Heart right ventricle (tissue), 16 donors: ENCODE measurements at regions not wholly inside any gene's neighbourhood (a gene's known extent, or its start where the extent isn't known, plus 50 kb on each side); places are given as distances from the start of the nearest gene placed in this dataset.
A peak's percentile ranks its signal among the peaks of the same experiment; 100 is the strongest.

Experiments used
- ATAC-seq, 8 donors: fragments of 200-7000 bp; cut with Tn5 transposase; one replicate each; pipeline ENCODE4 v1.9.1; 2020; ENCODE audit warnings: mild to moderate bottlenecking in 8 of 8, moderate library complexity in 8 of 8, moderate number of reproducible peaks in 1 of 8
- DNase-seq, 2 donors: peaks; one replicate each; pipeline ENCODE4 v3.0.0-alpha.2; 2020
- H3K27ac ChIP-seq, 10 donors: fragments of 200-600 bp; sonication (generic) in 2 of 10; one replicate each; pipeline versions ENCODE4 v1.5.0 to v1.8.0; 2020 to 2022; ENCODE audit warnings: mild to moderate bottlenecking in 3 of 10
- H3K27me3 ChIP-seq, 7 donors: fragments of 200-600 bp; one replicate each; pipeline ENCODE4 v1.8.0; 2021 to 2022; ENCODE audit warnings: mild to moderate bottlenecking in 2 of 7
- H3K36me3 ChIP-seq, 9 donors: fragments of 200-600 bp; sonication (generic) in 1 of 9; one replicate each; pipeline versions ENCODE4 v1.5.0 to v1.8.0; 2020 to 2022; ENCODE audit warnings: mild to moderate bottlenecking in 2 of 9
- H3K4me1 ChIP-seq, 9 donors: fragments of 200-600 bp; sonication (generic) in 1 of 9; one replicate each; pipeline versions ENCODE4 v1.5.0 to v1.8.0; 2020 to 2022; ENCODE audit warnings: mild to moderate bottlenecking in 4 of 9
- H3K4me3 ChIP-seq, 10 donors: fragments of 200-600 bp; sonication (generic) in 2 of 10; one replicate each; pipeline versions ENCODE4 v1.5.0 to v1.8.0; 2020 to 2022; ENCODE audit warnings: mild to moderate bottlenecking in 7 of 10, moderate library complexity in 2 of 10
- H3K9me3 ChIP-seq, 11 donors: fragments of 200-600 bp in 10 of 11; sonication (generic) in 2 of 11; one replicate each; pipeline versions ENCODE4 v1.5.0 to v1.8.0; 2013 to 2022; ENCODE audit warnings: mild to moderate bottlenecking in 2 of 11, control low read depth in 1 of 11, moderate library complexity in 1 of 11
- WGBS, 2 donors: extraction: QIAGEN DNeasy Blood & Tissue Kit; methylation state at CpG; one replicate each; pipeline ENCODE4 v1.1.7; 2013; ENCODE audit warnings: inconsistent platforms in 1 of 2; 5-methylcytosine and 5-hydroxymethylcytosine counted together
- intact Hi-C, 10 donors: fragments of 100-400 bp; cut with DNase I; formaldehyde crosslinking; loops; one replicate each; pipeline versions ENCODE4 v1.11.1 to v1.14.2; 2022
- TF ChIP-seq, protein P1 (sequence below), 9 donors: fragments of 200-600 bp; sonication (generic) in 2 of 9; IDR thresholded peaks; one replicate each; pipeline versions ENCODE4 v1.5.0 to v1.8.0; 2021 to 2022; ENCODE audit warnings: antibody characterized with exemption in 9 of 9, mild to moderate bottlenecking in 5 of 9, moderate library complexity in 1 of 9
- donor health status: Arrhythmogenic right ventricular cardiomyopathy.
- donor health status: ischemic (EF 13 %, LVEDD 7.1; RV severe dilation, severe dysfunction).
- donor health status: healthy with polysubstance abuse.
- donor health status: DM: no; HTN: yes; CAD: no.
- donor health status: DM: no; HTN: no; CAD: no.
- donor health status: ischemic (EF 25% LVEDD 6.9; RV normal size, moderate dysfunction).
- donor health status: ischemic (EF 25% LVEDD 5.7; RV mildly dilated, moderate dysfunction).
- donor health status: healthy.
- donor health status: DM: yes; HTN: yes; CAD: no.
- donor health status: Ischemic cardiomyopathy.
- donor health status: ischemic (EF 35%, LVEDD 5.7; RV mildly dilated, moderate dysfunction).
- donor health status: nonischemic (EF 11% LVEDD 7.7; RV severe dilation, severe dysfunction).
- donor health status: DM: yes; HTN: yes; CAD: no.
- donor health status: PGD.
- donor health status: ischemic (EF 29% LVEDD 5.4; RV normal size, mild dysfunction).
- donor health status: nonischemic (EF 23%, LVEDD 6.1; RV moderate dilation, normal function).

DNA sequence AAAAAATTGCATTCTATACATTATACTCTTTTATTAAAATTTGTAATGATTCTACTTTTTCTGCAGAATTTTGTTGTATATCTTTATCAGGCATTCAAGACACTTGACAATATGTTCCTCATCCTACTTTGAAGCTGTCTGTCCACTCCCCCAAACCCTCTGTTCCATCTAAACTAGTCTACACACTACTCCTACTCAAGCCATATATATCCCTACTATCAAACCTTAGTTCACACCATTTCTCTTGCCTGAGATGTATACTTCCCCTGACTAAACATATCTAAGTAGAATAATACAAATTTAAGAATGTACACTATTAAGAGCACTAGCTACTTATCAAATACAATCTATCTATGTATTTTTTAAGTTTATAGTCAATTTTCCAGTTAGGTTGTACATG is 107.1 kb upstream of the FTMT start:
- intact Hi-C loops = no loop called here
- Histone ChIP-seq H3K9me3 (peaks cover 0 to 19% (median 0%) of the 10 kb centered on the region in 11 donors), H3K27ac (no peak overlapping the region), H3K27me3 (no peaks in the 10 kb centered on the region), H3K36me3 (no peaks in the 10 kb centered on the region), H3K4me1 (no peaks in the 10 kb centered on the region), H3K4me3 (no peak overlapping the region)
- ATAC-seq (no peak), DNase-seq (no peak)
- TF ChIP-seq, protein P1, sequence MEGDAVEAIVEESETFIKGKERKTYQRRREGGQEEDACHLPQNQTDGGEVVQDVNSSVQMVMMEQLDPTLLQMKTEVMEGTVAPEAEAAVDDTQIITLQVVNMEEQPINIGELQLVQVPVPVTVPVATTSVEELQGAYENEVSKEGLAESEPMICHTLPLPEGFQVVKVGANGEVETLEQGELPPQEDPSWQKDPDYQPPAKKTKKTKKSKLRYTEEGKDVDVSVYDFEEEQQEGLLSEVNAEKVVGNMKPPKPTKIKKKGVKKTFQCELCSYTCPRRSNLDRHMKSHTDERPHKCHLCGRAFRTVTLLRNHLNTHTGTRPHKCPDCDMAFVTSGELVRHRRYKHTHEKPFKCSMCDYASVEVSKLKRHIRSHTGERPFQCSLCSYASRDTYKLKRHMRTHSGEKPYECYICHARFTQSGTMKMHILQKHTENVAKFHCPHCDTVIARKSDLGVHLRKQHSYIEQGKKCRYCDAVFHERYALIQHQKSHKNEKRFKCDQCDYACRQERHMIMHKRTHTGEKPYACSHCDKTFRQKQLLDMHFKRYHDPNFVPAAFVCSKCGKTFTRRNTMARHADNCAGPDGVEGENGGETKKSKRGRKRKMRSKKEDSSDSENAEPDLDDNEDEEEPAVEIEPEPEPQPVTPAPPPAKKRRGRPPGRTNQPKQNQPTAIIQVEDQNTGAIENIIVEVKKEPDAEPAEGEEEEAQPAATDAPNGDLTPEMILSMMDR (IDR thresholded peaks at IDR 0.05) = no peak

DNA sequence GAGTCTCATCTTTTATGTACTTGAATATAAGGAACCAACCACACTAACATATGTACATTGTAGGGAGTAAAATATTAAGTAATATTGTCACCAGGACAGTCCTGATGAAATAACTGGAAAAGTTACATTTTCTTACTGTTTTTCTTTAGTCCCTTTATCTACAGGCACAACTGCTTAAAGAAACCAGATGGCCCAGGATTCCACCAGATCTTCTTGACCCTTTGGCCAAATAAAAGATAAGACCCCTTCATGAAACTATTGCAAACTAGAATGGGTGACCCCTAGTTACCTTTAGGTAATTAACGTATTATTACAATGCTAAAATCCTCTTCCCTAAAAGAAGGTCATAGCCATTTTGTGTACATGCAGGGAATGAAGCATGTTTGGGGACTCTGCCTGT is 106.3 kb upstream of the FTMT start:
- TF ChIP-seq, protein P1 (IDR thresholded peaks at IDR 0.05) = no peak
- no peak overlapping the region for H3K27ac ChIP-seq
- H3K4me1 ChIP-seq = no peaks in the 10 kb centered on the region
- H3K27me3 ChIP-seq = no peaks in the 10 kb centered on the region
- peaks cover 0 to 11% (median 0%) of the 10 kb centered on the region in 11 donors for H3K9me3 ChIP-seq
- no peak for ATAC-seq
- no peaks in the 10 kb centered on the region for H3K36me3 ChIP-seq
- WGBS, 2 donors = 56 to 83% methylated on average over 1 of the region's 1 CpG
- no peak for DNase-seq
- no peak overlapping the region for H3K4me3 ChIP-seq
- intact Hi-C loops = no loop called here

DNA sequence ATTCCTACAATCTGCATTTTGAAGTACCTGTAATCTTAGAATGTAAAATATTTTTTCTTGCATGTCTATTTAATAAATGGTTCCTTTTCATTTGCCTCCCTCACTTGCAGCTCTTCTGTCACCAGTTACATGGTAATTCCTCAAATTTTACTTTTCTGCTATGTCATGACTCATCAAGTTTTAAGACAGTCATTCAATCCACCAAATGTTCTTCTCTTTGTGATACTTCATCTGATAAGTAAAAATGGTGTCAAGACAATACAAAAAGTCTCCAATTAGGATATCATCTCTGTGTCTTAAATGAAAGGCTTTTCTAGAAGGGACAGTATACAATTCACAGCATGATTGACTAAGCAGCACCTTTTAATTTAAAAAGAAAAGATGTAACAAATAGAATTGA is 104.9 kb upstream of the FTMT start:
- TF ChIP-seq, protein P1 (IDR thresholded peaks at IDR 0.05) = no peak
- Histone ChIP-seq H3K9me3 (peaks cover 0 to 5% (median 0%) of the 10 kb centered on the region in 11 donors), H3K27me3 (no peaks in the 10 kb centered on the region), H3K27ac (no peak overlapping the region), H3K36me3 (no peaks in the 10 kb centered on the region), H3K4me3 (no peak overlapping the region), H3K4me1 (no peaks in the 10 kb centered on the region)
- DNase-seq (no peak), ATAC-seq (no peak)
- intact Hi-C loops = no loop called here

DNA sequence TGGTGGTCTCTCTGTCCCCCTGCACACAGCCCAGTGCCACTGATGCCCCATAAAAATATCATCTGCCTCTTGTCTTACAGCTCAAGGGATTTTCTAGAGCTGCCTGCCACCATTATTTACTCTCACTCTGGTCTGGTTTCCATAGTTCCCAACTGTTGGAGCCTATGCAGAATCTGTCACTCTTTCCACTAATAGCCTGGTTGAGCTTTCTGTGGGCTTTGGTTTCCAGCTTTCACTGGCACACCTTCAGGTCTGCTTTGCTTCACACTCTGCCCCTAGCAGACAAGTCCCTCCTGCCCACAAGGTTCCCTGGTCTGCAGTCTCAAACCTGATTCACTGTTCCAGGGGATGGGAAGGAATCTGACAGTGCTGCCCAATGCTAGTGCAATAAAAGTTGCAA is 103.0 kb upstream of the FTMT start:
- no peaks in the 10 kb centered on the region for H3K4me1 ChIP-seq

More for the DNA sequence above, 103.0 kb upstream of the FTMT start:
- TF ChIP-seq, protein P1 (IDR thresholded peaks at IDR 0.05) = no peak
- no peak overlapping the region for H3K27ac ChIP-seq
- H3K27me3 ChIP-seq = no peaks in the 10 kb centered on the region
- ATAC-seq (peak; percentile 34 to 96 (median 90)), DNase-seq (peak in 1 of 2 donors; percentile 43)
- intact Hi-C loops = no loop called here
- H3K4me3 ChIP-seq = no peak overlapping the region
- no peaks in the 10 kb centered on the region for H3K36me3 ChIP-seq
- no peaks in the 10 kb centered on the region for H3K9me3 ChIP-seq
